ENCODE measurements at regions not wholly inside any gene's neighbourhood (a gene's known extent, or its start where the extent isn't known, plus 50 kb on each side); places are given as distances from the start of the nearest gene placed in this dataset.

GRCh38 chr12:67442347-67442841, 173.2 kb downstream of the CAND1 start:
- TF ChIP-seq CTCF (conservative IDR thresholded peaks at IDR 0.05): no peak
- no peak for TF ChIP-seq EZH2 (IDR thresholded peaks at IDR 0.05; ENCODE audit: low read depth)
